GM12801 (cell line): ENCODE measurements at regions not wholly inside any gene's neighbourhood (a gene's known extent, or its start where the extent isn't known, plus 50 kb on each side); places are given as distances from the start of the nearest gene placed in this dataset.

Experiments
- TF ChIP-seq, protein P1 (sequence below): IDR thresholded peaks from one replicate; pipeline ENCODE4 v1.5.1; 2011; ENCODE audit warnings: control low read depth; ENCODE audit not compliant: insufficient read length; ENCODE audit errors: extremely low read depth

DNA sequence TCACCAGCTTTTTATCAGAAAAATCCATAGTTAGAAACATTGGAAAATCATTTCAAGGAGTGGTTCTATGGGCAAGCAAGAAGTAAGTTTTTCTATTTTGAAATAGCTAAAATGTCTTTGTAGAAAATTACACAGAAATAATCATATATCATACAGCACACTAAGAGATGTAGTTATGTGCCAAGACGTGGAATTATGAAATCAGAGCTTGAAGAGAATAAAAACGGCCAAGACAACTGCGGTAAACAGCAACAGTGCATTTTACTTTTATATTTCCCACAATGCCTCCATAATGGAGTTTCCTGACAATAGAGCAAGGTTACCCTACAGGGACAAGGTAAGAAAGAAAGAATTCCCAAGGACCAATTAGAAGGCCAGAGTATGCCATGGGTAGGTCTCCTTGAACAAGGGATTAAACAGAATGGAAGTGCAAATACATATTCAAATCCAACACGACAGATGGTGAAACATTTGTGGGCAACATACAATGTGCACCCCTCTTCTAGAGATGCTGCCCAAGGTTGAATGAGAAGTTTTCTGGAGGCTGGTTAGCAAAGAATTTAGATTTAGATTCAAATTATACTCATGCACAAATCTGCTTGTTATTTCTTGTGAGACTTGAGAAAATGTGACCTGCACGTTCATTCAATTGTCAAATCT, 76.1 kb upstream of the BTG1 start:
- TF ChIP-seq, protein P1, sequence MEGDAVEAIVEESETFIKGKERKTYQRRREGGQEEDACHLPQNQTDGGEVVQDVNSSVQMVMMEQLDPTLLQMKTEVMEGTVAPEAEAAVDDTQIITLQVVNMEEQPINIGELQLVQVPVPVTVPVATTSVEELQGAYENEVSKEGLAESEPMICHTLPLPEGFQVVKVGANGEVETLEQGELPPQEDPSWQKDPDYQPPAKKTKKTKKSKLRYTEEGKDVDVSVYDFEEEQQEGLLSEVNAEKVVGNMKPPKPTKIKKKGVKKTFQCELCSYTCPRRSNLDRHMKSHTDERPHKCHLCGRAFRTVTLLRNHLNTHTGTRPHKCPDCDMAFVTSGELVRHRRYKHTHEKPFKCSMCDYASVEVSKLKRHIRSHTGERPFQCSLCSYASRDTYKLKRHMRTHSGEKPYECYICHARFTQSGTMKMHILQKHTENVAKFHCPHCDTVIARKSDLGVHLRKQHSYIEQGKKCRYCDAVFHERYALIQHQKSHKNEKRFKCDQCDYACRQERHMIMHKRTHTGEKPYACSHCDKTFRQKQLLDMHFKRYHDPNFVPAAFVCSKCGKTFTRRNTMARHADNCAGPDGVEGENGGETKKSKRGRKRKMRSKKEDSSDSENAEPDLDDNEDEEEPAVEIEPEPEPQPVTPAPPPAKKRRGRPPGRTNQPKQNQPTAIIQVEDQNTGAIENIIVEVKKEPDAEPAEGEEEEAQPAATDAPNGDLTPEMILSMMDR: no peak

DNA sequence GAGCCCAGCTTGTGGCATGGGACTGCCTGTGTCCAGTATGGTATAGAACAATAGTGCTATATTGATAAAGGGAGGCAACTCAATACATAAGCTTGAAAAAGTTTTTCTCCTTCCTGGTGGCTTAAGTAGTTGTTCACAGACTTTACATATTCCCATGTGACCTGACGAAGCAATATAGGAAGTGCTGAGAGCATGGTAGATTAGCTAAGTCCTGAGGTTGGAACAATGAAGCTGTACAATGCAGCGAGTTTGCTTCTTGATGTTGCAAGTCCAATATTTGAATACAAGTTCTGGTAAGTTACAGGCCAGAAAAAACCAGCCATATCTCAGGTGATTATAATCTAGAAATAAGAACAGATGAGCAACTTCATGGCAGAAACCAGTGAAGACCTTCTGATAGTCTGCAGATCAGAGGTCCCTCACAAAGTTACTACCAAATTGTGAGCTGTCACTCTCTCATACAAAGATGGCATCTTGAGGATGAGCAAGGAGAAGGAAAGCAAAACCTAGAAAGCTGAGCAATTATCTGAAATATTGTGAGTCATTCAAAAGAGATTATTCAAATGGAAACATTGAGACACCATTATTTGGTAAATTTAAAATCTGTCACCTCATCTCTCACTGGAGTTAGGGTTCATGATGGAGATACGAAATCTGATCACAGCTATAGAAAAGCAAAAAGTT, 72.9 kb upstream of the BTG1 start:
- TF ChIP-seq, protein P1: no peak

DNA sequence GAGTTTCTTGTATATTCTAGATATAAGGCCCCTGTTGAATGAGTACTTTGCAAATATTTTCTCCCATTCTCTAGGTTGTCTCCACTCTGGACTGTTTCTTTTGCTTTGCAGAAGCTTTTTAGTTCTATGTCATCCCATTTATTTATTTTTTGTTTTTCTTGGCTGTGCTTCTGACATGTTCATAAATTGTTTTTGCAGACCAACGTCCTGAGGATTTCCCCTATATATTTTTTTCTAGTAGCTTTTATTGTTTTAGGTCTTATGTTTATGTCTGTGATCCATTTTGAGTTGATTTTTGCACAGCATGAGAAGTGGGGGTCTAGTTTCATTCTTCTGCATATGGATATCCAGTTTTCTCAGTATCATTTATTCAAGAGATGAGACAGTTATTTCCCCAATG, 70.4 kb upstream of the BTG1 start:
- TF ChIP-seq, protein P1: no peak

DNA sequence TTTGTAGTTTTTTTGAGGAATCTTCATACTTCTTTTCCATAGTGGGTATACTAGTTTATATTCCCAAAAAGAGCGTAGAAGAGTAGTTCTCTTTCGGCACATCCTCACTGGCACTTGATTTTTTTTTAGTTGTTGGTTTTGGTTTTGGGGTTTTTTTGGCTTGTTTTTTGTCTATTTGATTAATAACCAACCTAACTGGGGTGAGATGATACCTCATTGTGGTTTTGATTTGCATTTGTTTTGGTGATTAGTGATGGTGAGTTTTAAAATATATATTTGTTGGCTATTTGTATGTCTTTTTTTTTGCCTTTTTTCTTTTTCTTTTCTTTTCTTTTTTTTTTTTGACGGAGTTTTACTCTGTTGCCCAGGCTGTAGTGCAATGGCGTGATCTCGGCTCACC, 69.7 kb upstream of the BTG1 start:
- TF ChIP-seq, protein P1: no peak

DNA sequence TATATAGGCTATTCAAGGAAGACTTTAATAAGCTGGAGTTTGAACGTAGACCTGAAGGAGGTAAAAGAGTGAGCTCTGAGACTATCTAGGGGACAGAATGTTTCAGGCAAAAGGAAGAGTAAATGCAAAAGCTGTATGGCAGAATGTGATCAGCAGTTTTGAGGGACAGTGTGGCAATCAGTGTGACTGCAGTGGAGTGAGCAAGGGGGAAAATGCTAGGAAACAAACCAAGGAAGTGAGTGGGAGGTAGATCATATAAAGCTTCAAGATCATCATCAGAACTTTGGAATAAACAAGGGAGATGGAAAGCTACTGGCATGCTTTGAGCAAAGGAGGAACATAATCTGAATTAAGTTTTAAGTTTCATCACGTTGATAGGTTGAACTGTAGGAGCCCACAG, 67.5 kb upstream of the BTG1 start:
- TF ChIP-seq, protein P1: no peak

DNA sequence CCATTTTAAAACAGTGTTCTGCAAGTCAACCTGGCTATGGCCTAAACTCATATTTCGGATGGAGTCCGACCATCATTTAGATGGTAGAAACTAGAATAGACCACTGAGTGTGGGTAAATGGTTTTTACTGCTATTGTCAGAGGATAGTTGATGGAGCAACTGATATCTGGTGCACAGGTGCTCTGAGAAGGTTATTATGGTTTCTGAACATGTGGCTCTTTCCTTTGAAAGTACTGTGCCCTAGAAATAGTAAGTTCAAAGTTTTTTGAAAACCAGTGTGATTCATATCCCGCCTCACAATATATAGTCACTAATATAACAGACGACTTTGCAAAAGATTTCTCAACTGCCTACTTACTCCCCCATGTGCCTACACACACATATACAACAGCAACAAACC, 64.4 kb upstream of the BTG1 start:
- TF ChIP-seq, protein P1: no peak

DNA sequence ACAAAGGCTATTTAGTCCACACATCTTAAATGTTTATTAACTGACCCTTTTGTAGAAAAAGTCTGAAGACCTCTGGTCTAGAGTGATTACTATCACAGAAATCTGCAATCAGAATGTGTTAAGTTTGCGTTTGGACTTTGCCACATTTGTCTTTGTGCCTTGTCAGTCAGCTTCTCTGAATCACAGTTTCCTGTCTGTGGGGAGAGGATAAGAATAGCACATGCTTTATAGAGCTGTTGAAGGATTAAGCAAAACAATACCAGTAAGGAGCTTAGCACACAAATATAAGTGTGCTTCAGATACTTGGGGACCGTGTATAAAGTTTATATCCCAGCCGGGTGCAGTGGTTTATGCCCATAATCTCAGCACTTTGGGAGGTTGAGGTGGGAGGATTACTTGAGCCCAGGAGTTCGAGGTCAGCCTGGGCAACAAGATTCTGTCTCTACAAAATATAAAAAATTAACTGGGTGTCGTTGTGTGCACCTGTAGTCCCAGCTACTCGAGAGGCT, 63.0 kb upstream of the BTG1 start:
- TF ChIP-seq, protein P1: no peak
